T follicular helper cell (primary cell): ENCODE measurements at regions not wholly inside any gene's neighbourhood (a gene's known extent, or its start where the extent isn't known, plus 50 kb on each side); places are given as distances from the start of the nearest gene placed in this dataset.

Experiments
- DNase-seq: peaks from one replicate; pipeline ENCODE4 v3.0.0-alpha.2; 2020; ENCODE audit warnings: low read depth

DNA sequence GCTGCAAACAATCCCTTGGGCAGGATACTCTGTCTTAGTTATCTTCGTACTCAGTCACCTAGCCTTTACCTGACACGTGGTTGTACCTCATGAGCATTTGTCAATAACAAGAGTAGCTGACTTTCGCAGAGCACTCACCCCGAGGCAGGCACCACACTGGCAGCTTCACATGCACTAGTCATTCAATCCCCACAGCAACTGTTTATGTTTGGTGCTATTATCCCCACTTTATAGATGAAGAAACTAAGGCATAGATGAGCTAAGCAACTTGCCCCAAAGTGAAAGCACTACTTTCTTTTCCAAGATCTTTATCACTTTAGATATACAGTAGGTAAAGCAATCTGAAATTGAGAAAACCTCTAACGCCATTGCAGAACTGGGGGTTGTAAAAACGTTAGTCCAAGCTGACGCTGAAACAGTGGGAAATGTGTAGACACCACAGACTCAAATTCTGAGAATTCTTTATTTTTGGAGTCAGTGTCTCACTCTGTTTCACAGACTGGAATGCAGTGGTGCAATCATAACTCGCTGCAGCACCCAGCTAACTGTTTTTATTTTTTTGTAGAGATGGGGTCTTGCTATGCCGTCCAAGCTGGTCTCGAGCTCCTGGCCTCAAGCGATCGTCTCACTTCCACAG, 446.0 kb downstream of the FOXO1 start:
- DNase-seq: no peak

DNA sequence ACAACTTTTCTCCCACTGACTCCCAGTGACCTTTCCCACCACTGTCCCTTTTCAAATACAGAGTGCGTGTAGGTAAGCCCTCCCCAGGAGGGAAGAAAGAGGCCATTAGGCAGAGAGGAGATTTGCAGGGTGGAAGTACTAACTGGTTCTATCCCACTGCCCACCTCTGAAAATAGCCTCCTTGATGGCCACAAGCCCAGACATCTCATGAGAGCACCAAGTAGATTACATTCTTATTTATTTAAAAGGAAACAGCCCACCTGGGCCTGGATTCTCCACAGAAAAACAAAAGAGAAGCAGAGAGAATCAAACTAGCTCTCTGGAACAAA, 445.3 kb downstream of the FOXO1 start:
- DNase-seq: no peak

DNA sequence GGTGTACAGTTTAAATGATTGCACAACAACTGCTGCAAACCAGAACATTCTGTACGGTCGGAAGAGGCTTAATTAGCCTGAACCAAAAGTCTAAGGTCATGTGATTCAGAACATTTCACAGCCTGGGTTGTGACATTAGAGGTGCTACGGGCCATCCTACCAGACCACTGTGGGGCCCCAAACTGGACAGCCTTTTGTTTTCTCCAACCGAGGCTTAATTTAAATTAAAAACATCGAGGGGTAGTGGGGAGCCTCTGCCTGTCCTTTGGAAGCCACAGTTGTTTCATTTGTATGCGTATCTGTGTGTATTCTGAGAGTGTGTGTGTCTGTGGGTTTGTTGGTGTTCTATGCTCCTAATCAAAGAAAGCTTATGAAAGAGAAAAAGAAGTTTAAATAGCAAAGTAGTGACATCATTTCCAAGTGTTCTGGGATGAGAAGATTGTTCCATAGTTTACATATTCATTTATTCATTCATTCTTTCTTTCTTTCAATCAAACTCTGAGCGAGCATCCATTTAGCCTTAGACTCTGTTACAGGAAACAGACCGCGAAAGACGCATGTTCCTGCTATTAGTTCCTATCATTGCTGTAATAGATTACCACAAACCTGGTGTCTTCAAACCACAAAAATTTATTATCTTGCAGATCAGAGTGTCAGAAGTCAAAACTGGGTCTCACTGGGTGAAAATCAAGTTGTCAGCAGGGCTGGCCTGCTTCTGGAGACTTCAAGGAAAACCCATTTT, 444.8 kb downstream of the FOXO1 start:
- DNase-seq: peak; percentile 31

DNA sequence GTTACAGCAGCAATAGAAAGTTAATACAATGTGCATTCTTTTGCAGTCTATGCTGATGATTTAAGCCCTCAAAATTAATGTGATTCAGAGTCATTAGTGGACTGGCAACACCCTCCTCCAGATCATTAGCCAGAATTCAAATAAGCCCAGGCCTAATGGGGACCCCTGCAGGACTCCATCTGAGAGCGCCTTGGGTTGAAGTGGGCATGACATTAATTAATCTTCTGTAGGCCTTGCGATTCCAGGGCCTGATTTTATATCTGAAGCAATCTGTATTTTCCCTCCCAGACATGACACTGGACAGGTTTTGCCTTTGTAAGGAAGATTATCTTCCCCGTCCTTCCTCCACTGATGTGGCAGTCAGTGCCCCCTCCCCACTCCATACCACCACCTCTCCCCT, 442.9 kb downstream of the FOXO1 start:
- no peak for DNase-seq

DNA sequence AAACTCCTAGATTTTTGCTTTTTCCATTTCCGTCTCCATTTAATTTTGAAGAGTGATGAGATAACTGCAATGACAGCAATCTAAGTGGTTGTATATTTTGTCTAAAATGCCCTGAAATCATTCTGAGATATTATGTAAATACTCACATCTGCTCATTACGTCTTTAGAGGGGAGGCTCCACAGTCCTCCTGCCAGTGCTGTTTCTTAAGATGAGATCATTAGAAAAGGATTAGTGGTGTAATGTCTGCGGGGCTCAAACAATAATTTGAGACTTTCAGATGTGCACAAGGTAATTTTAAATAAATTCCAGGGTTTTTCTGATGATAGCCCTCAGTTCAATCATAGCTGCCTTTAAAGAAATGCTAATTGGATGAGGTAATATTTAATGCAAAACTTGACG, 437.9 kb downstream of the FOXO1 start:
- DNase-seq: no peak

DNA sequence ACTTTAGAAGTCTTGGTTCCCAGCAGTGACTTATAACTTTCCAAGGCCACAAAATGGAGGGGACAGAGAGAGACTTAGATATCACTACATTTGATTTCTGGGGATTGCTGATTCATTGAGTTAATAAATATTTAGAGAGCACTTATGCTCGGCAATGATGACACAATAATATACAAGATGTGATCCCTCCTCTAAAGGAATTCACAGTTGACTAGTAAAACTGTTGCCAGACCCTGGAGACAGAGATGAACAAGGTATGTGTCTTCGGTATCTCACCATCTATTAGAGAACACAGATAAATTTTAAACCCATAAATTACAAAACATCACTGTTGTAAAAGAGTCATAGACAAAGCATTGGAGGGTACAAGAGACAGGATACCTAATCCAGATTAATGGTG, 437.5 kb downstream of the FOXO1 start:
- no peak for DNase-seq

DNA sequence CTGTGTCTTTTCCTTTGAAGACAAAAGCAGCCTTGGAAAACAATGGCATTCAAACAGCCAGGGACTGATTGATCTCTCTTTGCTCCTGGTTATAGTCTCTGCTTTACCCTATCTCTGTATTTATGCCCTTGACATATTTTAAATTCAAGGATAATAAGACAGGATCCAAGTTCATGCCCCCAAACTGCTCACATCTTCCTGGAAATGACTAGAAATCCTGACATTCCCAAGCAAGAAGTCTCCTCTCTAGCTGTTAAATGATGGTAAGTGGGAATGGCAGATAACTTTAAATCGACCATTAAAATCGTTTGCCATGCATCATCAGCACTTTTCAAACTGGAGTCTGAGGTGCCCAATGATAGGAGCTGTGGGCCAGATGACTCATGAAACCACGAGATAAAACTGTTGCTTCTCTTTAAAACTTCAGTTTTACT, 435.6 kb downstream of the FOXO1 start:
- no peak for DNase-seq

DNA sequence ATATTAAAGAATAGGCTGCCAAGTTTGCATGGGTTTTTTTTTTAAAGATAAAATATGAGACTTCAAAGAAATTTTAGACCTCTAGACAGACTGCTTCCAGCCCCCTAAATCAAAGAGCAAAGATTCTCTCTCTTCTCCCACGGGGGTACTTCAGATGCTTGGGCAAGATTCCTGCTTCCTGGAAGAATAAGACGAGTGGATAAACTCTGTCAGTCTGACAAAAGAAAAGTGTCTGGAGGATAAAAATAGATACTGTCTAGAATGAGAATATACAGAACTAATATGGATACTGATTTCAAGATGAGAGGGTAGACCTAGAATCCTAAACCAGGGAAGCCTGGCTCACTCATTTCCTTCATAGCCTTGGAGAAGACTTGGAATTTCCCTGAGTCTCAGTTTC, 435.1 kb downstream of the FOXO1 start:
- no peak for DNase-seq

DNA sequence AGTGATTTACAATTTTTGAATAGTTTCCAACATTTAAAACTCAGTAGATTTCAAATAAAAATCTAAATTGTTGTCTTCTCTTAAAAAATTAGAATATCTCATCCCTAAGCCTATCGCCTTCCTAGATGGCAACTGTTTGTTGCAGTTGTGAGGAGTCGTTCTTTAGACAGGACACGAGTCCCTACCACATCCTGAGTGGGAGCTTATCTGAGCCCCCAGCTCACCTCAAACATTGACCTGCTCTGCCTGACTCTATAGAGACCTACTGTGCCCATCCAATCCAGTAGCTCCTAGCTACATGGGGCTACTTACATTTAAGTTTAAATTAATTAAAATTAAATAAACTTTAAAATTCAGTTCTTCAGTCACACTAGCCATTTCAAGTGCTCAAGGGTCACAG, 434.7 kb downstream of the FOXO1 start:
- no peak for DNase-seq

DNA sequence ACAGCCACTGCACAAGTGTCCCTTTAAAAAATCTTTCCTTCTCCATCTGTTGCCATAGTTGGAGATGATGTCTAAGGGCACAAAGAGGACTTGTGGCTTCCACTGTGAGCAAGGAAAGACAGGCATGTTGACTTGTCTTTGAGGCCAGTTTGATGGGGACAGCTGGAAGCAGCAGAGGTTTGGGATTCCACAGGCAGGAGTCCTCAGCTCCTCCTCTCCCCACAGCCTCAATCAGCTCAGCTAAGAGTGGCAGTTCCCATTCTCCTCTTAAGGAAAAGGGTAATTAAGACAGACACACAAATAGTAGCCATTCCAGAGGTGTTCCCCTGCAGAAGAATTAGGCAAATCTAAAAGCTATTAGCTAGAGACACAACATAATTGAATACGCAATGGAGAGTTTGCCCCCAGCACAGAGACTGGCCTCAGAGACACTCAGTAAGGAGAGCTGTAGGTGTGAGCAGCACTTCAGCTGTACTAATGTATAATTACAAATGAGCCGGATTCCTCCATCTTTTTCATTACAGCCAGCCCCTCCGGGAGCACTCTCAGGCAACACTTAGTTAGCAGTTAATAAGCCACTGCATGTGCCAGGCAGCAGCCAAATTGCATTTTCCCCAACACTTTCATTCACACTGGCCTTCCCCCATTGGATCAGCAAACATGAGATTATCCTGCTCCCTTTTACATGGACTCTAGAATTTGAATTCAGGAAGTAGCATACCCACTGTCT, 434.0 kb downstream of the FOXO1 start:
- no peak for DNase-seq

DNA sequence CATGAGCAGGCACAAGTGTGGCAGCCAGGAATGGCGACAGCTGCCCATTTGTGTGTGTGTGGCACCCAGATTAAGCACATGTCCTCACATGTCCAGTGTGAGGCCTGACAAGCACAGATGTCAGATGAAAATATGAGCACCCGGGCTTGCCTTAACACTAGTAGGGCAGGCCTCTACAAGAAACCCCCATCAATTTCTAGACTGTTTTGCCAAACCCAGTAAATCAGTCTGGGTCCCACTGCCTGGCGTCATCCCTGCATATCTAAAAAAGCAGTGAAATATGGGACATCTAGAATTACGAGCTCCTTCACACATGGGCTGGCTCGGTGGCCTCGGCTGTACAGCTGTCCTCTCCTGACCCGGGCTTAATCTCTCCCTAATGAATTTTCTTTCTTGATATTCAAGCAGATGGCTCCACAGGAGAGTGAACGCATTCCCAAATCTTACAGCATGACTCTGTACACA, 432.7 kb downstream of the FOXO1 start:
- DNase-seq: no peak

DNA sequence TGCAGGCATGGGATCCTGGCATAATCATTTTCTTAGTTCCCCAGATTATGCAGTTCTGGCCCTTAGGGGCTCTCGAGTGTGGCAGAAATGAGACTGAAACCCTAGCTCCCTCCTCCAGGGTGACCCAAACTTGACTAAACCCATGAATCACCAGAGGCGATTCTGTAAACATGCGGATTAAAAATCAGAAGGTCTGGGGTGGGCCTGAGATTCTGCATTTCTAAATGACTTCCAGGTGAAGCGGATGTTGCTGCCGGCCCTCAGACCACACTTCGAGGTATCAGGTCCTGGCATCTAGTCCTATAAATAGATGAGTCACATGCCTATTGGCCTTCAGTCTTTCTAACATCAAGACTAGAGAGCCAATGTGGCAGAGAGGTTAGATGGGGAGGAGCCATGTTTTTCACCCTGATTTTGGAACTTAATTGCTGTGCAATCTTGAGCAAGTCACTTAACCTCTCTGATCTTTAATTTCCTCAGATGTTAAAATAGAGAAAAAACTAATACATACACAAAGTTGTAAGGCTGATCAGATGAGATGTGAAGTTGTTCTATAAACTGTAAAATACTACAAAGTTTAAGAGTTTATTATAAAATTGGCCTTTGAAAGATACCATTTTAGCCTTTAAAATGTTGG, 431.2 kb downstream of the FOXO1 start:
- no peak for DNase-seq

DNA sequence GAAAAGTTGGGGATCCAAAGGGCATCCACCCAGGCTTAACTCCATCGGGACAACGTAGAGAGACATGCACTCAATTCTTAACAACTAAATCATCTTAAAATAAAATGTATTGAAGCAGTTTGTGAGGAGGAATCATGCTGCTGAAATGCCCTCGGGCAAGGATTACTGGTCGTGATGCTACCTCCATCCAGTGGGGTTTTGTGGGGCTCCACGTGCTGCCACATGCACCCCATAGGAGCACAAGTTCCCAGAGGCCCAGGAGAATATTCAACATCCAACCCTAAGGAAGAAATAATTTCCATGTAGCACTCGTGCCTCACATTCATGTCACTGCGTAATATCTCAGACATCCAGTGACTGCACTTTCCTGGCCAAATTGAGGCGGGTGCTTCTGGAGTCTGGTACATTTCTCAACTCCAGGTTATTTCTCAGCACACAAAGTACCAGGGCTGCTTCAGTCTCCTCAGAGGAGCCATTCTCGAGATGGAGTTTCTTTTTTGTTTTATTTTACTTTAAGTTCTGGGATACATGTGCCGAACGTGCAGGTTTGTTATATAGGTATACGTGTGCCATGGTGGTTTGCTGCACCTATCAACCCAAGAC, 429.8 kb downstream of the FOXO1 start:
- no peak for DNase-seq

DNA sequence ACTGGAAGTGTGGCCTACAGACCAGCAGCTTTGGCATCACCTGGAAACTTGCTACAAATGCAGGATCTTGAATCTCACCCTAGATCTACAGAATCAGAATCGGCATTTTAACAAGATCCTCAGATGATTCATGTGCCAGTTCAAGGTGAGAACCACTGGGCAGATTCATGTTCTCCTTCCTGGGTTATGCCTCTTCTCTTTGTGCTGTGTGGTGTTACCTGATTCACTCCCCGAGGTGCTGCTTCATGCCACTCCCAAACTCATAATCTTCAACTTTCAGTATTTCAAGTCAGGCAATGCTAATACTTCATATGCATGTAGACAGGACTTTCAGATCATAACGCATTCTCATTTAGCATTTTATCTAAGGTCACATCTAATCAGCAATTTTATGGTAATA, 427.7 kb downstream of the FOXO1 start:
- DNase-seq: no peak

DNA sequence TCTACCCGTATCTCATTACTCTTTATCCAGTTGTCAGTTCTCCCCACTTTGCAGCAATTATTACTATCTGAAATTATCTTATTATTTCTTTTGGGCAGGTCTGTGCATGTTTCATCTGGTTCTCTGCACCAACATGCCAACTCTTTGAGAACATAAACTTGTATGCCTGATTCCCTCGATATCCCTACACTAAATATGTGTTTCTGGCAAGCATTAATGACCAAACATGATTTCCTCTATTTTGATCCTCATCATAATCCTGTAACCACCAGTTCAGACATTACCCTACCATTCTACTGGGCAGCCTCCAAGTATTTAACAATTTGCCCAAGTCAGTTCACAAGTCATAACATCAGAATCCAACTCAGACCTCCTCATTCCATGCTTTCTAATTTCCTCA, 426.1 kb downstream of the FOXO1 start:
- no peak for DNase-seq

DNA sequence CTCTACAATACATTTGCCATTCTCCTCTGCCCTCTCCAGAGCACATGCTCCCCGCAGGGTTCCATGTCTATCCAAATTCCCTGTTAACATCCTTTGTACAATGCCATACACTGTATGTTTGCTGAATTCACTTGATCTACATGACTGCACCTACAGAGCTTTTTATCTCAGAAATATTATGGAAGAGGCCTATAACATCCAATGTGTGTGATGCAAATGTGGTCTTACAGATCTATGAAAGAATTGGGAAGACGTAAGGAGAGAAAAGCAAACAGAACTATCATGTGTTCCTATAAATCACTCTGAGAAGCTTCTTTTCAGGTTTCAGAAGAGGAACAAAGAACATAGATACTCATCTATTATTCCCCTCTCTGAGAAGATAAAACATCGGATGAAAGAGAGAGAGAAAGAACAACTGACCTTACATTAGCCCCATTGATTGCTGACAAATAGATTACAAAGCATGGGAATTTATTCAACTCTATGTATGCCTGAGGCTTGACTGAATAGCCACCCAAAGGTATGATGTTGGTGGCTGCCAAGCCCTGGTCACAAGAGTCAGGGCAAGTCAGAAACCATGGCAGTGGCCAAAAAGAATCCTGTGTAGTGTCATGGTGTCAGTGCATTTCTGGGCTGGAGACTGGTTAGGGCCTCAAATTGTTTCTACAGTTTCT, 425.2 kb downstream of the FOXO1 start:
- no peak for DNase-seq

DNA sequence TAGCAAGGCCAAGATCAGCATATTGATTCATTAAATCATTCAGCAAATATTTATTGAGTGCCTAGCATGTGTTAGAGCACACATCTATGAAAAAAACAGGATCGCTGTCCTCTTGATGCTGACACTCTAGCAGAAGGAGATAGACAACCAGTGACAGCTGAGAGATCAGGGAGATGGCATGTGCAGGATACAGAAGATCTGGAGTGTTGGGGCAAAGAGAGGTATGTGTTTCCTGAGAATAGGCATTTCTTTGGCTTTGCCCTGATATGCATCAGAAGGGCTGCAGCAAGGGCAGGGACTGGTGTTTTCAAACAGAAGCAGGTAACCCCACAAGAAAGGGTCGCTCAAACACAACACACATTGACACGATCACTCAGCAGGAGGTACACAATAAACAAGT, 423.4 kb downstream of the FOXO1 start:
- no peak for DNase-seq

DNA sequence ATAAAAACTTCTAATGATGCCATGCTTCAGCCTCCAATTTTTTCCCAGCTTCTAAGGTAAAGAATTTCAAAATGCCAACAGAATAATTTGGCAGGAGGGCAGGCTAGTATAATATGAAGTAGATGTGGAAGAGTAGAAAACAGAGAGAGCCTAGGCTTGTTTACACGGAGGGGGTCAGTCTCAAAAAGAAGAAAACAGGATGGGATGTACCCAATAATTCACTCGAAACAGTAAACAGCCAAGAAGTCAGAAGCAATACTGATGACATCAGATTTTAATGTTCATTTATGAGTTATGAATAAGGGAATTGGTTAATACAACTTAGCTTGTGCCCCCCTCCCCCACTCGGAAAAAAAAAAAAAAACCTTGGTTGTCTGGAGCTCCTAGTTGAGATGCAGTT, 422.5 kb downstream of the FOXO1 start:
- no peak for DNase-seq

DNA sequence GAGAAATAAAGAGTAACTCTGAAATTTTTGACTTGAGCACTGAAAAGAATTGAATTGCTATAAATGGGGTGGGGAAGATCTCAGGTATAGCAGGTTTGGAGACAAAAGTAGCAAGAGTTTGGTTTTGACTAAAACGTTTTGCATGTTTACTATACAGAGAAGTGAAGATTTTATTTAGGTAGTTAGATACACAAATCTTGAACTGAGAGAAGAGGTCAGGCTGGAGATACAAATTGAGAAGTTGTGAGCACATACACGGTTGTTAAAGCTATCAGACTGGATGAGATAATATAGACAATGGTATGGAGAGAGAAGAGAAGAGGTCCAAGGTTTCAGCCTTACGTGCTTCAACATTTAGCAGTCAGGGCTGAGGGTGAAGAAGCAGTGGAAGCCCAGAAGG, 420.9 kb downstream of the FOXO1 start:
- no peak for DNase-seq

DNA sequence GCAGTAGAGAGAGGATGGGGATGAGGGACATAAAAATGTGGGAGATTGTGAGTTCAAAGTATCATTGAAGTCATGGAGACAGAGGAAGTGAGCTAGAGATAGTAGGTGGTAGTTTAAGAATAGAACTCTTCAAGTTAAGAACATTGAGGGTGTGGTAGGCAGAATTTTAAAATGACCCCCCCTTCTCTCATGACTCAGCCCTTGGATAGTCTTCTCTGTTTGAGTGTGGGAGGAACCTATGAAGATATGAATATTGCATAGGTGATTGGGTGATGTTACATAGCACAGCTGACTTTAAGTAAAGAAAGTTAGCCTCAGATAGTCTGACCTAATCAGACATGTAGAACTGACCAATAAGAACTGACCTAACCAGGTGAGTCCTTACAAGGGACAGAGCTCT, 418.6 kb downstream of the FOXO1 start:
- no peak for DNase-seq

DNA sequence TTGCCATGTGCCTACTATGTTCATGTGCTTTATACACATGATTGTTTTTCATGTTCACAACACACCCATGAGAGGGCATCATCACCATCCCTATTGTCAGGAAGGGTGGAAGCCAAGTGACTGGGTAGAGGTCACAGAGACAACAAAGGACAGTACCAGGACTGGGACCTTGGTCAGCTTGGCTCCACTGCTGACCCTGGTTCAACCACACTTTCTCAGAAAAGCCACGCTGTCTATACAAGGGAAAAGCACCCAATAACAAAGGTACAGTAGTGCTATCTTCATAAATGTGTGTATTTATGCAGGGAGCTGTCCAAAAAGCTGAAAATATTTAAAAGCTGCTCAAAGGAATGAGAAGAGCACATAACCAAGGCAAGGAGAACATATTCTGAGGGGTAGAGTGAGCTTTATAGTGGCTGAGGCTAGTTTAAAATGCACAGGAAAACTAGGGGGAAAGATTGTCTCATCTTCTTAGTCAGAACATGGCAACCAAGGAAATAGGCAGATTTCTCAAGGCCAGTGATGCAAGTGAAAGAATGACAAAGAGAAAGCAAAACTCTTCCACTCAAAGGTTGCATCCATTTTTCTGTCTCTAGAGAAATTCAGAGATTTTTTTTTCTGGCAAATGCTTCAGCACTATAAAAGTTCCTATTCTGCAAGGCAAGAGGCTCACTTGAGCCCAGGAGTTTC, 415.0 kb downstream of the FOXO1 start:
- DNase-seq: no peak
